ENCODE measurements at regions not wholly inside any gene's neighbourhood (a gene's known extent, or its start where the extent isn't known, plus 50 kb on each side); places are given as distances from the start of the nearest gene placed in this dataset.

DNA sequence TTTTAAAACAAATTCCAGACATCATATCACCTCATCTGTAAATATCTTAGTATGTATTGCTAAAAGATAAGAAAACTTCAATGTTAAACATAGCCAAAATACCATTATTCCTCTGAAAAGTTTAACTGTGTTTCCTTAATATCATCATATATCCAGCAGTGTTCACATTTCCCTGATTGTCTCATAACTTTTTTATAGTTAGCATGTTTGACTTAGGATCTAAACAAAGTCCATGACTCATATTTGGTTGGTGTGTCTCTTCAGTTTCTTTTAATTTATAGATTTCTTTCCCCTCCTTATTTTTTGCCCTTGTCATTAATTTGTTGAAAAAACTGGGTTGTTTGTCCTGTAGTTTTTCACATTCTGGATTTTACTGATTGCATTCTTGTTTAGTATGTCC, 163.0 kb downstream of the RPS12 start:
- DNase-seq, result no peak

DNA sequence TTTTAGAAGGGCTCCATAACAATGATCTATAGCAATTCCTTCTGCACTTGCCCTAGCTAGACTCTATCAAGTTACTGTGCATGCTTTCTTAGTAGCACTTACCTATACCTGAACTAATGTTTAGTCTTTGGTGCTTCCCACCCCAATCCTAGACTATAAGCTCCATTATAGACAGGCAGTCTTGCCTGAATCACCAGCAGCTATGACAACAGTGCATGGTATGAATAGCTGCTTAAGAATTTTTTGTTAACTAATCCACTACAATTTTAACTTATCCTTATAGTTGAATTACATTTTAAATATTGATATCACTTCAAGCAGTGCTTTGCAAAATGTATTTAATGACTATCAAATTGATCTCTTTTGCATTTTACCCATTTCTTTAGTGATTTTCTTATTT, 164.3 kb downstream of the RPS12 start:
- no peak for DNase-seq

DNA sequence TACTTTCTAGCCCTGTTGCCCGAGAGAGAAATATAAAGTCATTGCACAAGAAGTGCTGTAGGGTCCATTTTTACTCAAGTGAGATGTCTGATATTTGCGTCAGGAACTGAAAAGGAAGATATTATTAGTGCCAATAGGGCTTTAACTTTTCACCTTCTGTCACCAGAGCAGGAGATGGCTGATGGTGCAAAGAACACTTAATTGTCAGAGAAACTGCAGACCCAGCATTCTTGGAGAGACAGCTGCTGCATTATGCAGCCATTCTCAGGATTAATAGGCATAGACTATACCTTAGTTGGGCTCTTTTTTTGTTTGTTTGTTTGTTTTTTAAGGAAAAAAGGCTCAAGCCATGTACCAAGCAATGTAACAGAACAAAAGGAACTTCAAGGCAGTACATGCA, 179.4 kb downstream of the RPS12 start:
- no peak for DNase-seq

DNA sequence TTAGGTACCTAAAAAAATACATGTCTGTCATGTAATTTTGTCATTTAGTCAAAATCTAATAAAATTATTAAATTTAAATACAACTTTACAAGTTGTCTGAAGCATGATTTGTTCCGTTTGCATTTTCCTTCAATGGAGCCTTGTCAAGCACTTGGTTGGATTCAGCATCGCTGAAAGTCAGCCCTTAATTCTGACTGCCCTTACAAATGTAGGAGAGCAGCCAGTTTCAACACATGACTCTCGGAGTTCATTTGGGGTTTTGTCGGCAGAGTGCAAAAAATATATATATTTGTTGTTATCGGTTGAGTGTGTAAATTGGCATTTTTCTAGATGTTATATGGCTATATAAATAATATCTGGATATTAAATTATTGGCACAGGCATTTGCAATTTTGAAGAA, 180.6 kb downstream of the RPS12 start:
- no peak for DNase-seq

DNA sequence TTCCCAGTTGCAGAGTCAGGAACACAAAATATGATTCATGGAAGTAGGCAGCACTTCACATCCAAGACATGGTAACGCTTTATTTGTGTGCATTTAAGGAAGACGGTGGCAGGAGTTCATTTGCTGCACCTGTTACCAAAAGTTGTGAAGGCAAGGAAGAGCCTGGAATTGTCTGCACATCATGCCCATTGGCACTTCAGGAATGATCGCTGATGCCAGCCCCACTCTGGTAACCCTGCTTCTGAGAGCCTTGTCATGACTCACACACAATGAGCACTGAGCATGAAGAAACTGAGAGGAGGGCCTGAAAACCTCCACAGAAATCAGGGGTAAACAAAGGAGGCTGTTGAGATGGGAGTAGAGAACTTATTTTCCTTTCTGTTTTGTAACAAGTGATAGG, 181.1 kb downstream of the RPS12 start:
- DNase-seq, result peak; percentile 16

DNA sequence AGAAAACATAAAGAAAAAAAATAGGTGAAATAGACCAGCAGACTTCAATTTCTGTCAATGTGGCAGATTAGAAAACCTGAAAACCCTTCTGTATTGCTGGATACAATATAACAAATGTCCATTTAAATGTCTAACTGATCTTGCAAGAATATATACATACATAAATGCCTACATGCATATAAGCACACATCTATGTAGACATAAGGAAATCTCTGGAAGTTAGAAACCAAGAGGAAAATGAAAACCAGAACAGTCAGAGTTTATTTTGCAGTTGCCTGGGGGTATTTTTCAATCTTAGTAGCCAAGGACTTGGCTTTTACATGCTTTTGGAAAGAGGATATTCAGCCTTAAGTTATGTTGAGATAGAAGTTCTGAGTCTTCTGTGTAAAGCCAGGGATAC, 184.0 kb downstream of the RPS12 start:
- no peak for DNase-seq

DNA sequence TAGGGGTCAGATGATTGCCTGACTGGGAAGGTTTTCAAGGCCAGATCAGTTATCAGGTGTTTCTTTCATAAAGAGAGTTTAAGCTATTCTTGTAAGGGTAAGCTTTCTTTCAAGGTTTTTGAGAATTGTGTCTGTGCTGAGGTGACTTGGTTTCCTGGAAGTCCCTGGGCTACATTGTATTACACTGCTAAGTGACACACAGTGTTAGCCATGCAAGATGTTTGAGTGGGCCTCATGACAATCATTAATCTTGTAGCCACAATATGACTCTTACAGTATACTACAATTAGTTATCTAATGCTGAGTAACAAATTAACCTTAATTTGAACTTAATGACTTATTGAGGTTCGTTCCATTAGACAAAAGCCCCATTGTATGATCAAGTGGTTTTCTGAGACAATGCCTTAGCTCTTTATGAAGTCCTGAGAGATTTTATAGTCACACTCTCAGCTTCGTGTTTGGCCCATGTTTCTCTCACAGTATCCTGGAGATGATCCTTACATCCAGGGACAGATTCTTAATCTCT, 186.7 kb downstream of the RPS12 start:
- no peak for DNase-seq

DNA sequence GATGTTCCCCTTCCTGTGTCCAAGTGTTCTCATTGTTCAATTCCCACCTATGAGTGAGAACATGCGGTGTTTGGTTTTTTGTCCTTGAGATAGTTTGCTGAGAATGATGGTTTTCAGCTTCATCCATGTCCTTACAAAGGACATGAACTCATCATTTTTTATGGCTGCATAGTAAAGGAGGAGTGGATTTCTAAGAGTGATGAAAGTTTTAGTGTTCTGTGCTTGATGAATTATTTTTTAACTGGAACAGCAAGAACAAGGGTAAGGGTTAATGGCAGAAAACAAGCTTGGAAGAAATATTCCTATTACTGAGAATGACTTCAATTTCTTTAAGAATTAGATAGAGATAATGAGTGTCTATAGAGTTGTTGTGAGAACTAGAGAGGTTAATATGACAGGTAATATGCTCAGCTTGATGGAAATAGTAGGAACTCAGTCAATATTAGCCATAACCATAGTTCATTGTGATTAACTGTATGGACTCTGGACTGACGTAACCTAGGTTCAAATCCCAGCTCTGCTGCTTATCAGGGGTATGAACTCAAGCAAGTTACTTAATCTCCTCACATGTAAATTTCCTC, 190.0 kb downstream of the RPS12 start:
- no peak for DNase-seq

DNA sequence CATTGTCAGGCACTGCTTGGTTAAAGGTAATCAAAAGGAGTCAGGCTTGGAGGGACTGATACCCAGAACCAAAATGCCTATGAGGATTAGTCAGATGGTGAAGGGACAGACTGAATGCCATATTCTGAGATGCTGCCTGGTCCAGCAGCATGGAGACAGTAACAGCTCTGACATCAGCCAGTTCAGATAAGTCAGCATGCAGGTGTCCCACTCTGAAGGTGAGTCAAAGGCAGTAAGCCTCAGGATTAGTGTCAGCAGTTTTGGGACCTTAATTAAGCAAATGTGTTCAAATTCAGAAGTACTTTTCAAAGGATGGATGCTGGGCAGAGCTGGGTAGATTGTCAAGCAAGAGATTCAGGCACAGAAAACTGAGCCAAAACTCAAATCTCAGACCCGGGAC, 198.4 kb downstream of the RPS12 start:
- DNase-seq, result no peak

DNA sequence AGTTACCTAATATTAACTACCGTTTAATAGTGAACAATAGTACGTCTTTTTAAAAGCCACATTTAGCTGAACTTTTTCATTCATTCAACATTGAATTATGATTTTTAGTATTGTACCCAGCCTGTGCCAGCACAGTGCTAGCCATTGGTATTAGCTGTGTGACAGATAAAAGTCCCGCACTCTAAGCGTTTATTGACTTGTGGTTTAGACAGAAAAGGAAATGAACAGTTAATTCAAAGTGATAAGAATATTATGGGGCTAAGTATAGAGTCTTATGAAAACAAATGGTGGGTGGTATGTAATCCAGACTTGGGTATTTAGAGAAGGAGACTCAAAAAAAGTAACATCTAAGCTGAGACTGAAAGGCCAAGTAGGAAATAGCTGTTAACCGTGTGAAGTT, 202.3 kb downstream of the RPS12 start:
- DNase-seq, result no peak

DNA sequence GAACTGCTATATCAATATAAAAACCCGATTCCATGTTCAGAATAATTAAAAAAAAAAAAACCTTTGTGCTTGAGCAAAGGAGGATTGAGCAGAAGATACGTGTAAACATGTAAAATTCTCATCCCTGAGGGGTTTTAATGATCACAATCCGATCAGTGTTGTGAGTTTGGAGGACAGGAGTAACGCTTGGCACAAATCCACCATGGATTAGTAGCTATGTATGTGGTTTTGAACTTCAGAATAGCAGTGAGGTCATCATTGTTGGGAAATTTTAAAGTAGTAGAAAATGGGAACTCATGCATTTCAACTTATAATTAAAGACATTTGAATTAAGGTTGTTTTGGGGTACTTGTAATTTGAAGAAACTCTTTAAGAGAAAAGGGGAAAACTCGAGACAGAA, 203.2 kb downstream of the RPS12 start:
- DNase-seq, result no peak

DNA sequence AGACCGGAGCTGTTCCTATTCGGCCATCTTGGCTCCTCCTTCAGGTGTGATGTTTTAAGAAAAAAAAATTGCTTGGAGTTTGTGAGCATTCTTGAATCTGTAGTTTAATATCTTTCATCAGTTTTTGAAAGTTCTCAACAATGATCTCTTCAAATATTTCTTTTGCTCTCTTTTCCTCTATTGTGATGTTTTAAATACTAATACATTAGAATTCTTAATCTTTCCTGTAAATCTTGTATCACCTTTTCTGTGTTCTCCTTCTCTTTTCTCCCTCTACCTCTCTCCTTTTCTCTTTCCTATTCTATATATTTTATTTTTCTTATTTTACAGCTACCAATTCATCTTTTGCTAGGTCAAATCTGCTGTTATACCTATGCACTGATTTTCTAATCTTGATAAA, 212.3 kb downstream of the RPS12 start:
- DNase-seq, result no peak

DNA sequence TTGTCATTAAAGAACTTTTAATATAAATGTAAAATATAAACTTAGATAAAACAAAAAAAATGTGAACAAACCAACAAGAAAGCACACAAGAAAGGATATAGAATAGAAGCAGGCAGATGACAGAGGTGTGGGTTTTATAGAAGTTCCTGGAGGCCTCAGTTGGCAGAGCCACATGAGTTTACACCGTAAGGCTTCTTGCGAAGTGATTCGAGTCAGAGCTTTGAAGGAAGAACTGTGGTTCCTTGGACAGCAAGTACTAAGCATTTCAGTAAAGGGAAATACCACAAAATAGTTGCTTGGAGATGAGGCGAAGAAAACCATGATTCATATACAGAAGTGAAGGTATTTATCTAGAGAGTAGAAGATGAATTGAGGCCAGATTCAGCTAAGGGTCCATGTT, 207.9 kb upstream of the EYA4 start:
- DNase-seq, result no peak

DNA sequence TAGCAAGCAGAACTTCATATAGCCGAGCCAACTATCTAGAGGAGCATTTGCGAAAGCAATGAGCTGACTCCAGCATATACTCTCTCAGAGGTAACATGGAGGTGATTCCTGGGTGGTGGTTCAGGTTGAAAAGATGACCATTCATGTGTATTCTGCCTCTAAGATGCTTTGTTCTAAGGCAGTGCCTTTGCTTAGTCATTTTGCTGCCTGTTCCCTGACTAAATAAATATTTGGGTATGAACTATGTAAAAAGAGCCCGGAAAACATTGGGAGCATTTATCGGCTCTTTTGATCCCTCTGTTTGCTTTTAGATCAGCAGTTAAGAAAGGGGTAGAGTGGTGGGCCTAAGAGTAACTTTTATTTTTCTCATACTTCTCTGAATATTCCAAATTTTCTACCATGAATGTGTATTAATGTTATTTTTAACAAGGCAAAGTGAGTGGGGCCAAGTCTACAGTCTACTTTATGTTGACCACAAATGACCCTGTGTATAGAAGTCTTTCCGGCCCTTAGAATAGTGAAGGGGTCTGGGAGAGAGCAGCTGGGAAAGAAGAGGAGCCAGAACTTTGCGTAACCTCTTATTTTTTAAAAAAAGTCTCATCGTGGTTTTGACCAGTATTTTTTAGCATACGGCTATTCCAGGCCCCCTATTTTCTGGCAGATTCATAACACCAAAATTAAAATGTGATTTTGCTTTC, 206.5 kb upstream of the EYA4 start:
- no peak for DNase-seq

DNA sequence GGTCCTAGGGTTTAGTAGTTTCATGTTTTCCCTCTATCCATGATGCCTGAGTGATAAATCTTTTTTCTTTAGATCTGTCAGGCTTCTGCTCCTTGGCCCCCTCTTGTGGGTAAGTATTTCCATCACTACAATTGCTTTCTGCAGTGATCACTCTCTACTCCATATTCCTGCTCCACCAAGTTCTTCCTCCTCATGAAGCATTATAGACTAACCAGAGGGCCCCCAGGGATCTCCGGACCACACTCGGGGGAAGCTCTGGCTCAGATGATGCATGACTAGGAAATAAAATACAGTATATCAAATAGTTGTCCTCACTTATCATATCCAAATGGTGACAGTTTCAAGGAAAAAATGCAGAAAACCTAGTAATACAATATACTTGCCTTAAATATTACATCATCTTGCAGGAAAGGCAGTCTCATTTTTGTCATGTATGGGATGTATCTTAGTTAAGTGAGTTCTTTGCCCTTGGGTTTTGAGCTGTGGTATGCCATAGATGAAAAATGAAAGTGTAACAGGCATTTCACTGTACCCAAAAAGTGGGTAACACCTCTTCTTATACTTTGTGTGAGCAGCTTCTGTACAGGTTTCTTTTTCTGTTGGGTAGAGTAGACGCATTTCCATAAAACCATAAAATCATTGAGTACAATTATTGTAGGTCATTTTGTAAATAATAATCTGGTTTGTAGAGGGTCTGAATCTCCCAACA, 200.9 kb upstream of the EYA4 start:
- DNase-seq, result peak; percentile 29

DNA sequence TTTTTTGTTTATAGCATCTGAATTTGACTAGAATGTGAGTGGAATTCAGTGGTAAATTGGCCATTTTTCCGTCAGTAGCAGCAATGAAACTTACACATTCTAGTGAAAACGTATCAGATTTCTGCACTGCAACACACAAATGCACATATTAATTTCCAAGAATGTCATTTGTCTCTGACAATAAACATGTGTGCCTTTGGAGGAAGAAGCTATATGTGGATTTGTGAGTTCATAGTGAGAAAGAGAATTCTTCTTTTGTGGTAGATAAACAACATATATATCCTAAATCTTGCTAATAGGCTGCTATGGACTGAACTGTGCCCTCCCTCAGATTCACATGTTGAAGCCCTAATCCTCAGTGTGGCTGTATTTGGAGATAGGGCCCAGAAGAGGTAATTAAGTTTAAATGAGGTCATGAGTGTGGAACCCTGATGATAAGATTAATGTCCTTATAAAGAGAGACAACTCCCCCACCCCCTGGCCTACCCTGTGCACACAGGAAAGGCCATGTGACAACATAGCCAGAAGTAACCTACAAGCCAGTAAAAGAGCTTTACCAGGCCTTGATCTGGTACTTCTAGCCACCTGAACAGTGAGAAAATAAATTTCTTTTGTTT, 200.2 kb upstream of the EYA4 start:
- no peak for DNase-seq

DNA sequence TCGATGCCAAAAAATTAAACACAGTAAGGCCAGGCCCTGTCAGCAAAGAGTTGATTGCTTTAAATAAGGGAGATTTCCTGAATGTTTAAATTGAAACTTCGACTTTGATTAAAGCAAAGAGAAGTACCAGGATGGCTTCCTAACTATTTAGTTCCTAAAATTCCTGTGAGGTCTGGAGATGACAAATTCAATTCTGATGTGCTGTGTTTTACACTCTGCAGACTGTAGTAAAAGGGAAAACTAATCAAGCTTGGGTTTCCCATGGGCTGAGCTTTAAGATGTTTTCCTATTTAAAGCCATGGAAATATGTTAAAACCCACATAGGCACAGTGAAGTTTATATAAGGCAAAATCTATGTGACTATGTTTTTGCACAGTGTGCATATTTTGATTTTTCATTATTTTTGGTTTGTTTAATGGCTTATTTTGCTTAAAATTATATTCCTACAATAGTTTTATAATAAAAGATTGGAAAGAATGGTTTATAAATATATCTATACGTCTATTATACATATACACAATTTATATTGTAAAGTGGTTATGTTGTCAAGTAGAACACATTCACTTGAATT, 198.5 kb upstream of the EYA4 start:
- no peak for DNase-seq

DNA sequence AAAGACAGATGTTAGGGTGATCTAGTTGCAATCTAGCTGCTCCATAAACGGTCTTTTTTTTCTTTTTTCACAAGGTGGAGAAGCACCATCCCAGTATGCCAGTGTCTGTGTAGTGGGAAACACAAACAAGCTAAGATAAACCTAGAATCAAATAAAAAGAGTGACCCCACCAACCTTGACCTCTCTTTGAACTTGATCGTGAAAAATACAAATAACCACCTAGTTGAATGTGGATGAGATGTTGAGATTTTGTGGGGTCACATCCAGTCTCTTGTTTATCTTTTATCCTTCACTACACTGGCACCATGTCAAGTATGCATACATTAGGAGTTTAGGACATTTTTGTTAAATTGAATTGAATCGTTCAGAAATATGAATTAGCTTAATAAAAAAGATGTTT, 194.6 kb upstream of the EYA4 start:
- DNase-seq, result no peak

DNA sequence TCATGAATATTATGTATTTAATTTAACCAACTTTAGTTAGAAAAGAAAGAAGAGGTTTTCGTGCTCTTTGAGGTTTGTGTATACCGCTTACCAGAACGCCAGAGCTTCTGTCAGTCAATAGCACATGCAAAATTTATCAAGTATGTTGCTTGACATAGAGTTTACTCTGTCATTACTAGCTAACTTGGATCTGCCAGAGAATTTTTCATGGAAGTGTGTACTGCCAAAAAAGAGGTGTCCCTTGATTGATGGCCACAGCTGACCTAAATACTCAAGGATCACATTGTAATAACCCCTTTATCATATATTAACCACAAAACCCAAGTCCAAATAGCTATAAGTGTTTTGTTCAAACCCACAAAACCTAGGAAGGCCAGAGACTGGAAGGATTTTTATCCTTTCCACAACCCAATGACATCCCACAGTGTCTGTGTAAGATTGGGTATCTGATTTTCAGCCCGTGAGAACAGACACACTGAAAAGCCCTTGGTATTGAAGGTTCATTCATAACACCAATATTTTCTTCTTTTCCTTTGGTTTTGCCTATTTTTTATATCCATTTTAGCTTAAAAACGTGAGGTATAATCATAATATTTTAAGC, 194.0 kb upstream of the EYA4 start:
- no peak for DNase-seq

DNA sequence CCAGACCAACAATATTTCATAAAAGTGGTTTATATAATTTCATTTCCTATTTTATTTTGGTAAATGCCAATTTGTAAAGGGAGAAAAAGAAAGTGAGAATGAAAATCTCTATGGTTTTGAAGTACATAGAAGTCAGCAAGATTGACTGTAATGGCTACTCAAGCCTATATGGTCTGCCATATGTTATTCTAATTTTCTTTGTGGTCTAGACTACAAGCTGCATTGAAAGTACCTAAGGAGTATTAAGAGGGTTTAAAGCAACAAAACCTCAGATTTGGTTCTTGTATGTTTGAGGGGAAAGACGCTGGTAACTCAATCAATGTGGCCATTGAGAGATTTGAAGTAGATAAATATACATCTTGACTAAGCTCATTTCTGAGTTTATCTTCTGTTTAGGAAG, 193.5 kb upstream of the EYA4 start:
- DNase-seq, result no peak

DNA sequence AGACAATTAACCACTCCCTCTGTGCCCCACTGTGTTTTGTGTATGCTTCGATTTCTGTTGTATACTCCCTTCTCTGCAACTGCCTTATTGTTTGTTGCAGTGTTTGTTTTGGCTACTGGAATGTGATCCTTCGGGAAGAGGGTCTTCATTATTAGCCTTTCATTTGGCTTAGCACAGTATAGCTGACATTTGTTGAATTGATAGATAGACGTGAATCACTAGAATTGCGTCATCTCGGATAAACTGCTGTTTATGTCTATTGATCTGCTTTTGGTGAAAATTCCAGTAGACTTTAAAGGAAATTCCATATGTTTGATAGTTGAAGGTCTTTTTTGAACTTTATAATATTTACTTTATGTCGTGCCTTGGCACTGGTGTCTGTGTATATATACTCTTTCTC, 189.9 kb upstream of the EYA4 start:
- no peak for DNase-seq

DNA sequence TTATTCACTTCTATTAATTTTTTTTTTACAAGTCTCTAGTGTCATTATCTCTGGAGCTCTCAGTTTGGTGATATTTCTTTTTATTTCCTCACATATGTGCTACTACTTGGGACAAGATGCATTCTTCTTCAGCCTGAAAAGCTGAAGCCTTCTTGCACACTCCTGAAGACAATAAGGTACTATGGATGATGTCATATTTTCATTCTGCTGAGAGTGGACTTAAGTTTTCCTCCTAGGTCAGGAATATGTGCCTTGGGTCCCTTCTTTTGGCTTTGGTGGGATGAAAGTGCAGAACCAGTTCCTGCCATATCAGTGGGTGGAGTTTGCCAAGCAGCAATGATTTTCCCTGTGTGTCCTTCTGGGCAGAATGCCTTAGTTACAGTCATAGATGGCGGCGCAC, 188.7 kb upstream of the EYA4 start:
- DNase-seq, result no peak

DNA sequence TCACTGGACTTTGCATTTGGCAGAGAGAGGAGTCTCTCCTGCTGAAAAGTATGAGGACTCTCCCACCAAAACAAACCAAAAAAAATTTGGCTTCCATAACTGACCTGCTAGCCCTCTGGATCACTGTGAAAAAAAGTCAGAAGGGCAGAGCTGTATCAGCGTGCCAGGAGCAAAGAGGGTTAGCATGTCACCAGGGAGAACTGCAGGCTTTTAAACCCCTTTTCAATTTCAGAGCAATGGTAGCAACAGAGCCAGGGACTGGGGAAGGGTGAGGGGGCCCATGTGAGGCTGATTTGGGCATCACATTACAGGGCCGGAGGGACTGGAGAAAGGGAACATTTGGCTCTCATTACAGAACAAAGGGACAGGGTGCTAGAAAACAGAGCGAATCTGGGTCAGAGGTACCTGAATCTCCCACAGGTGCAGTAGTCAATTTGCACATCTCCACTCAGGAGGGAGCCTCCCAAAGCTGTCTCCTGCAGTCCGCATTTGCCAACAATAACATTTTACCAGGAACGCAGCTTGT, 185.7 kb upstream of the EYA4 start:
- DNase-seq, result no peak
